Ramos (cell line): ENCODE measurements at regions not wholly inside any gene's neighbourhood (a gene's known extent, or its start where the extent isn't known, plus 50 kb on each side); places are given as distances from the start of the nearest gene placed in this dataset.
"Not testable (repeated sequence)": the region's sequence is repeated elsewhere in the genome, so short reads cannot be mapped to it uniquely, and the experiment has no call there.

Experiments used
- in situ Hi-C: fragments of 300-500 bp; cut with MboI; formaldehyde crosslinking; loops from one replicate; pipeline ENCODE4 v1.14.3; 2022; ENCODE audit warnings: low sequenced_read_pairs; ENCODE audit not compliant: unreplicated experiment

DNA sequence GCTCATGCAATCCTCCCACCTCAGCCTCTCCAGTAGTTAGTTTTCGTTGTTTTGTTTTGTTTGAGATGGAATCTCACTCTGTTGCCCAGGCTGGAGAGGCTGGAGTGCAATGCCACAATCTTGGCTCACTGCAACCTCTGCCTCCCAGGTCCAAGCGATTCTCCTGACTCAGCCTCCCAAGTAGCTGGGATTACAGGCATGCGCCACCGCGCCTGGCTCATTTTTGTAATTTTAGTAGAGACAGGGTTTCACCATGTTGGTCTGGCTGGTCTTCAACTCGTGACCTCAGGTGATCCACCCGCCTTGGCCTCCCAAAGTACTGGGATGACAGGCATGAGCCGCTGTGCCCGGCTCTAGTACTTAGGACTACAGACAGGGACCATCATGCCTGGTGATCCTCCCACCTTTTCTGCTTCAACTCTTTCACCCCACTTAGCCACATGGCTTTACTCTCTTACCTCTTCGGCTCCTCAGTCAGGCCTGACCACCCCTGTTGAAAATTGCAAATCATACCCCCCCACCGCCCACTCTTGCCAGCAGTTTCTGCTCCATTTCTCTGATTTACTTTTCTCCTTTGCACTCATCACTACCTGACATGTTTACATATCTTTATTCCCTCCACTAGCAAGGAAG lies 157.1 kb upstream of the GRK3 start:
- in situ Hi-C loops, result no loop called here

DNA sequence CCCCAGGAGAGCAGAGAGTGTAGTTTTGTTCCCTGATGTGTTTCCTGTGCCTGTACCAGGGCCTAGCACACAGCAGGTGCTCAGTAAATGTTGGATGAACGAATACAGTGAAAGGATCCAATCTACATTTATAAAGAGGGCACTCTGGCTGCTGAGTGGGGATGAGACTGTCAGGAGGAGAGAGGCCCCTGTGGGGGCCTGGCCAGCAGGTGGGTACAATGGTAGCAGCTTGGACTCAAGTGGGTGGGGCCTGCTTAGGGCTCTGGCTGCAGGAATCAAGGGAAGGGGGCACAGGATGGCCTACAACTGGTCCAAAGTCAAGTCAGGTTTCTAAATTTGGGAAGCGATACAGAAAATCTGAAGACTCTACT lies 156.6 kb upstream of the GRK3 start:
- in situ Hi-C loops, result no loop called here

DNA sequence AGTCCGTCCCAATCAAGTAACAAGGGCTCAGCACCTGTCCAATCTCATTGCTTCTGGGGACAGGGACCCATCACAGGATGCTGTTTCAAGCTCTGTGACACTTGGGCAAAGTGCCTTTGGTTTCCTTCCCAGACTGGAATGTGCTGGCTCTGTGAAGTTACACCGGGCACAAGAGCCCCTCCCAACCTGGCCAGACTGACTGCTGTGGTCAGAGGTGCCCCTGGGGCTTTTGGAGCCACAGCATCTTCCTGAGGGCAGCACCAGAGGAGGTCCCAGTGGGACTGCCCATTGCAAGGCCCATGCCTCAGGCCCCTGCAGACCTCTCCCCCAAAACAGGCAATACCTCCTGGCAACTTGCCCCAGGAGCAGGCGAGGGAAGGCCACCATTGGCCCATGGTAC lies 155.2 kb upstream of the GRK3 start:
- in situ Hi-C loops, result no loop called here

DNA sequence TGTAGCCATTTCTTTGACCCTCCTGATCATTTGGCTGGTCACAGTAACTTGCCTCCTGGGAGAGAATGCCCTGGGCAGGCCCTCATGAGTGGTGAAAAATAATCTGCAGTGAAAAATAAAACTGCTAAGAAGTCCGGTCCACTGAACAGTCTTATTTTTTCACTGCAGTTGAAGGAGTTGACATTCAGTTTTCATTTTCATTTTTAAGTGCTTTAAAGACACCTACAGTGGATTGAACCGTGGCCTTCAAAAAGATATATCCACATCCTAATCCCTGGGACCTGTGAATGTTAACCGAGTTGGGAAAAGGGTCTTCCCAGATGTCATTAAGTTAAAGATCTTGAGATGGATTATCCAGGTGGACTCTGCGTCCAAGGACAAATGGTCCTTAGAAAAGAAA lies 153.6 kb upstream of the GRK3 start:
- in situ Hi-C loops, result no loop called here

DNA sequence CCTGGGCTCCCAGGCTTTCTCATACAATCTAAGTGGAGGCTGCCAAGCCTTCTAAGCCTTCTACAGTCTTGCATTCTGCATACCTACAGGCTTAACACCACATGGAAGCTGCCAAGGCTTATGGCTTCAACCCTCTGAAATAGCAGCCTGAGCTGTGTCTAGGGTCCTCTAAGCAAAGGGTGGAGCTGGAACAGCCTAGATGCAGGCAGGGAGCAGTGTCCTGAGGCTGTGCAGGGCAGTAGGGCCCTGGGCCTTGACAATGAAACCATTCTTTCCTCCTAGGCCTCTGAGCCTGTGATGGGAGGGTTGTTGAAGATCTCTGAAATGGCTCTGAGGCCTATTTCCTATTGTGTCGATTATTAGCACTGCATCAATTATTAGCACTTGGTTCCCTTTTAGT lies 150.9 kb upstream of the GRK3 start:
- in situ Hi-C loops, result no loop called here

DNA sequence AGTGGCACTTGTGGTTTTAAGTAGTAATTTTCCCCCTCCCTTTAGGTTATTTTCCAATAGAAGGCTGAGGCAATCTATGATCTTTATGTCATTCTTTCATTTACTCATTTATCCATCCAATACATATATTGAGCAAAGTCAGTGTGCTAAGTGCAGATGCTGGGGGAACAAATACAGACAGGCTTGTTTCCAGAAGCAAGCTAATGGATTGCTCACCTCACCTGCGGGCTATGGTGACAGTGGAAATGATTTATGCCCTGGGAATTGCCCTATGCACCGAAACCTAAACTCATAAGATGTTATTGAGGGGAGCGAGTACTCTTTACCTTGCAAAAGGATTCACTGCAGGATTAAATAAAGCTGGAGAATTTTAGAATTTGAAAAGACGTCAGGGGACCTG lies 148.7 kb upstream of the GRK3 start:
- in situ Hi-C loops, result not testable (repeated sequence)

DNA sequence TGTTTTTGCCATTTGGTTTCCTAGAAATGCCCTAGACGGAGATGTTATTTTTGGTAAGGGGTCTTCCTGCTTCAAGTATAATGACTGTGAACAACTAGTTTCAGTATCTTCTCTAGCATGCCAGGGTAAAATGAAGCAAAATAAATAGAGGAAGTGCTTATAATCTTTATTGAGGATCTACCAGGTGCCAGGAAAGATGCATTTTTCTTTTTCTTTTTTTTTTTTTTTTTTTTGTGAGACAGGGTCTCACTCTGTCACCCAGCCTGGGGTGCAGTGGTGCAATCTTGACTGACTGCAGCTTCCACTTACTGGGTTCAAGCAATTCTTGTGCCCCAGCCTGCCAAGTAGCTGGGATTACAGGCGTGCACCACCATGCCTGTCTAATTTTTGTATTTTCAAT lies 146.6 kb upstream of the GRK3 start:
- in situ Hi-C loops, result not testable (repeated sequence)

DNA sequence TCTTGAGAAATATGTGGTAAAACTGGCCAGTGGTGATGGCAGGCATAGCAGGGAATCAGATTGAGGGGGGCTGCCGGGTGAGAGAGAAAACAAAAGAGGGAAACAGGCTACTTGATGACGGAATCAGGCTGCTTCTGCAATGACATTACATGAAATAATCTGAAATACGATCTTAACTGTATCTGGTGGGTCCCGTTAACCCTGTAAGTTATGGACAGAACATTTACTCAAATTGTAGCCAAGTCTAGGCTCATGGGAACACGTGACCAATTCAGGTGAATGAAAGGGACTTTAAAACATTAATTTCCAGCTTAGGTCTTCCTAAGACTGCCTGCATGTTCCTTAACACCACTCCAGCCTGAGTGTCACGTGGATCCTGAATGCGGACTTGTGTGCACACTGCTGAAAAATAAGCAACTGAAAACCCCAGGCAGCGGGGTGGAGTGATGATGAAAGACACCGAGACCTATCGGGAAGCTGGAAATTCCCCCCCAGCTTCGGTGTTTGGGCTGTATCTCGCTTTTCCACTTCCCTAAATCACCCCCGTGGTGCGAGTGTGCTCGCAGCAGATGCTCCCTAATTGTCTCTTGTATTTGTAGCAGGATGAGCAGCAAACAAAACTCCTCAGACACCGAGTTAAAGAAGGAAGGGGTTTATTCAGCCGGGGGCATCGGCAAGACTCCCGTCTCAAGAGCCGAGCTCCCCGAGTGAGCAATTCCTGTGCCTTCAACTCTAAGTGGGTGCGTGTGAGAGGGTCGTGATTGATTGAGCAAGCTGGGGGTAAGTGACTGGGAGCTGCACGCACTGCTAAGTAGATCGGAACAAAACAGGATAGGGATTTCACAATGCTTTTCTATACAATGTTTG lies 145.0 kb upstream of the GRK3 start:
- in situ Hi-C loops, result no loop called here

DNA sequence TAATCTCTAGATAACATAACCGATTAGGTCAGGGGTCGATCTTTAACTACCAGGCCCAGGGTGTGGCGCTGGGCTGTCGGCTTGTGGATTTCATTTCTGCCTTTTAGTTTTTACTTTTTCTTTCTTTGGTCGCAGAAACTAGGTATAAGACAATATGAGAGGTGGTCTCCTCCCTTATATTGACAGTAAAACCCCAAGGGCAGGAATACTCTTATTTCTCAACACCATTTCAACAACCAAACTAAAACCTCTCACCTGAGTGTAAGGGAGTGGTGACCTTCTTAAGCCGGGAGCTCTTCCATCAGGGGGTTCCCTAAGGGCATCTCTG lies 144.4 kb upstream of the GRK3 start:
- in situ Hi-C loops, result not testable (repeated sequence)

DNA sequence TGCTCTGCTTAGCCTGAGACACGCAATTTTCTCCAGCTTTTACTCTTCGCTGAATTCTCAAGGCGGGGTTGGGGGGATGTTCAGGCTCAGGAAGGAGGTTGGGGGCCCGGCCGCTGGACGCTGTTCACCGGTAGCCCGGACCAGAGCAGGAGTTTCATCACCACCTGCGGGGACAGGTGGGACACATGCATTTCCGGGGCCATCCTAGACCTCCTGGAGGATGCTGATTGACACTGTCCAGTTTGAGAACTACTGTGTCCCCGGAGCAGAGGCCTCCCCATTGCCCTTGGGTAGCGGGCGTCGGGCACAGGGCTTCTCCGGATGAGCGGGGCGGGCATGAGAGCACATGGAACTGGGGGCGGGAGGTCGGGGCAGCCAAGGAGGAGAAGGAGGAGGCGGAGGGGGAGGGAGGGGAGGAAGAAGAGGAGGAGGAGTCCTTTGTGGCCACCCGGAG lies 144.0 kb upstream of the GRK3 start:
- in situ Hi-C loops, result no loop called here

DNA sequence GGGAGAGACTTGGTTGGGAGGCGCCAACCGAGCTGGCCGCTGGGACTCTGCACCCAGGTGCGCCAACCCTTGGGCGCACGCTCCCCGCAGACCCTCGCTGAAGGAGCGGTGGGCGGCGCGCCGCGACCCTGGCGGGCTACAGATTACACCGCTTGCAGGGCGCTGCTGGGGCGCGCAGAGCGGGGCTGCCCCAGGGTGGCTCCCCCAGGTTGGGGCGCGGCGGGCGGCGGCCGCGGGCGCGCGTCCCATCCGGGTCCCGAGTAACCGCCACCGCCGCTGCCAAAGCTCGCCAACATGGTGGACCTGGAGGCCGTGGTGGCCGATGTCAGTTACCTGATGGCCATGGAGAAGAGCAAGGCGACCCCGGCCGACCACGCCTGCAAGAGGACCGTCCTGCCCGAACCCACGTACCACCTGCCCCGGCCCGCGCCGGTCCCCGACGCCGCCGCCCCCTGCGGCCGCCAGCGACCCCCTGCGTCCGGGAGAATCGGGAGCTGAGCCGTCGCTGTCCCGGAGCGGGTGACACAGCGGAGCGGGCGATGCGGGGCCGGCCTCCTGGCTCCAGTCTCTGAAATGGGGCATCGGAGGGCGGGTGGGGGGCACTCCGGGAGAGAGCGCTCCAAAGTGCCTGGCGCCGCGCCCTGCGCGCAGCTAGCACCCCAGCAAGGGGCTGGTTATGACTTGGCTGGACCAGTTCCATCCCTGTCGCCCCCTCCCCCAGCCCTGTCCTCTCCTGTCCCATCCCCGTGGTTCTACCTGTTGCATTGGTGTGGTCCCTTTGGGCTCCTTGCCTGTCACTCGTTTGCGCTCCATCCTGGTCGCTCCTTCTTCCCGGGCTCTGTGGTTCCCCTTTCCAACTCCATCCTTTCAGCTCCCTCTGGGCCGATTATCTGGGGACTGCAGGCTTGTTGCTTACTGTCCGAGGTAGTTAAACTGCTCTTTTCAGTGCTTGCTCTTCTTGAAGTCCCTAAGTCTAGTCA lies 143.3 kb upstream of the GRK3 start:
- in situ Hi-C loops, result no loop called here

DNA sequence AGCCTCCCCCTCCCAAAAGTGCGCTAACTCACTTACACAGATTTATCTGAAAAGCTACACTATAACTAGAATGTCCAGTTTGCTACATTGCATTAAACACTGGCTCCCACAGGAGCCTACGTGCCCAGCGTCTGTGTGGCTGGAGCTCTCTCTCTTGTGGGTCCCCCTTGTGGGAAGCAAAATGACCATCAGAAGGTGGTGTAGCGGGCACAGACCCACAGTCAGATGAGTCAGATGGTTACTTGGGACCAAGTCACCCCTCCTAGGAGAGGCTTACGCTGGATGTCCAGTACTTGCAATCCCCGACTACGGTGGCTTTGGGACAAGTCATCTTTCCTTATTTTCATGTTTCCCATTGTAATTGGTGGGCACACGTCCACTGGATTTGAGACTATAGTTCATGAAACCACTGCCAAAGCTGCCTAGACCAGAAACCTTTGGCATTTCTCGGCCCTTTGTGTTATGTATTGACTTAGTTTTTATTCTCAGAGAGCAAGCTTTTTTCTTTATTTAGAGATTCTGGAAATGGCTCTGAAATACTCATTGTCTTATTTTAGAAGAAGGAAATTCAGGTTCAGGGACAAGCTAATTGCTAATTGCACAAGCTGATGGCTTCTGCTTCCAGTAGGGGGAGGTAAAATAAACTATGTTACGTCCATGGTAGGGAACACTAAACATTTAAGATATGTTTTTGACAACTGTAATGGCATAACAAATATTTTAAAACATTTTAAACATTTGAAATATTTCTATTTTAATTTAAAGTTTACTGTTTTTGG lies 137.8 kb upstream of the GRK3 start:
- in situ Hi-C loops, result not testable (repeated sequence)

DNA sequence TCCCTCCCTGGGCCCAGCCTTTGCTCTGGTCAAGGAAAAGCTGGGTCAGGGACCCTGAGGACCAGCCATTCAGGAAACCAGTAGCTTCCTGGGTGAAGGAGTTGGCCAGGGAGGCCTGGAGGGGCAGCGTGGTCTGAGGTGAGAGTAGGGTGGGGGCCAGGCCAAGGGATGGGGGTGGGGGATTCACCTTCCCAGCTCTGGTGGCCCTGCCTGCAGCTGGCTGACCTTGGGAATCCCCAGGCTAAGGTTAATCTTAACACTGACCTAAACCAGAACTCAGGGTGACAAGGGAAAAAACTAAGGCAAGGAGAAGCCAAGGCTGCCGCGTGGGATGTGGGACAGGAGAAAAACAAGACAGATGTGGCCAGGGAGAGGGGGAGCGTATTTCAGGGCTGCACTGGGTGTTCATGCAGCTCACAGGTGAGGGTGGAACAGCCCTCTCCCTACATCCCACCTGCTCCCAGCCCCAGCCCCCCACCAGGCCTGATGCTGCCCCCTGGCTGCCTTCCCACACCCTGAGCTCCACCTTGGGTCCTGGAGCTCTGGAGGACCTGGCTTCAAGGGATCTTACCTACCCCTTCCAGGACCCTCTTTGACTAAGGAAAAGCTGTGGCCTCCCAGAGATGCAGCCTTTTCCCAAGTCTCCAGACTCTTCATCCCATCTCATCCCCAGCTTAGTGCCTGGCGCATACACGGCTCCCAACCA lies 132.7 kb upstream of the GRK3 start:
- in situ Hi-C loops, result loop anchor here (10.0 kb wide), 1 partner anchor 1837 kb away; no protein-coding TSS in a partner anchor

DNA sequence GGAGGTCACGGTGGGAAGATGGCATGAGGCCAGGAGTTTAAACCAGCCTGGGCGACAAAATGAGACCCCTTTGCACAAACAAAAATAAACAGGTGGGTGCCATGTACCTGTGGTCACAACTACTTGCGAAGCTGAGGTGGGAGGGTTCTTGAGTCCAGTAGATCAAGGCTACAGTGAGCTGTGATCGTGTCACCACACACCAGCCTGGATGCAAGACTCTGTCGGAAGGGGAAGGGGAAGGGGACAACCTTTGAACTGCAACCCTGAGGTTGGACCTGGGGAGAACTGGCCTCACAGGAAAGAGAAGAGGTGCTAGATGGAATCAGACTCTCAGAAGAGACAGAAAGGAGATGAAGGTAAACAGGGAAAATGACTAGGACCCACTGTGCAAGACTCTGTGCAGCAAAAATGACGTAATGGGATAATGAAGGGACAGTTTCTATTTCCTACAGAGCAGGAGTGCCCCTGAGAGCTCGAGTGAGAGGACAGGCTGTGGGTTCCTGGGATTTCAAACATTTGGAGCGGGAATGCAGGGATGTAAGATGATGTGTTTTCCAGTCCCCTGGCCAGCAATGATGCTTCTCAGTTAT lies 131.0 kb upstream of the GRK3 start:
- in situ Hi-C loops, result loop anchor here (10.0 kb wide), 1 partner anchor 1839 kb away; no protein-coding TSS in a partner anchor

DNA sequence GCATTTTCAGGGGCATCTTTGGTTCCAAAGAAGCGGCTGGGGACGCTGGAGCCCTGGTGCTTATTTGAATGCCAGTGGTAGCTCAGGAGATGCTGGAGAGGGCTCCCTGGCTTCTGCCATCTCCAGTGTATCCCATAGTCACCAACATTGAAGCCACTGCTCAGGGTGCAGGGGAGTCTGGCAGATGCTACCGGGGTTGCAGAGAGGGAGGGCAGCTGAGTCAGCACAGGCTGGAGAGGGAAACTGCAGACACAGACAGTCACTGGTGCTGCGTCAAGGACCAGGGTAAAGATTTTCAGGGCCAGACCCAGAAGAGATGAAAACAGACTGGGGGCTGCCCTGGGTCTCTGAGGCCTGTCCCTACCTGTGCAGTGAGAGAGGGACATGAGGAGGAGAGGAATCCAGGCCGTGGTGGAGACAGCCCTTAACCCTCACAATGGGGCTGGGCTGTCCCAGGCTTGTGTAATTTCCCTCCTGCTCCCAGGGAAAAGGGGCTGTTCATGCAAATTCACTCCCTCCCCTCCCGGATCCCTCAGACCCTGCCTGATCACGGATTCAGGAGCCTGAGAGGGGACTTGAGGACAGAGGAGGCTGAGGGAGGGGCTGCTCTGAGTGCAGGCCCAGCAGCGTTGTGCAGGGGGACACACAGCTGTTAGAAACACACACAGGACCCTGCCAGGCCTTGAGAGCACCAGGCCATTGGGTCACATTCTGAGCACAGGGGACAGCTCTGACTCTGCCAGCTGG lies 126.9 kb upstream of the GRK3 start:
- in situ Hi-C loops, result loop anchor here (10.0 kb wide), 1 partner anchor 1843 kb away; no protein-coding TSS in a partner anchor

DNA sequence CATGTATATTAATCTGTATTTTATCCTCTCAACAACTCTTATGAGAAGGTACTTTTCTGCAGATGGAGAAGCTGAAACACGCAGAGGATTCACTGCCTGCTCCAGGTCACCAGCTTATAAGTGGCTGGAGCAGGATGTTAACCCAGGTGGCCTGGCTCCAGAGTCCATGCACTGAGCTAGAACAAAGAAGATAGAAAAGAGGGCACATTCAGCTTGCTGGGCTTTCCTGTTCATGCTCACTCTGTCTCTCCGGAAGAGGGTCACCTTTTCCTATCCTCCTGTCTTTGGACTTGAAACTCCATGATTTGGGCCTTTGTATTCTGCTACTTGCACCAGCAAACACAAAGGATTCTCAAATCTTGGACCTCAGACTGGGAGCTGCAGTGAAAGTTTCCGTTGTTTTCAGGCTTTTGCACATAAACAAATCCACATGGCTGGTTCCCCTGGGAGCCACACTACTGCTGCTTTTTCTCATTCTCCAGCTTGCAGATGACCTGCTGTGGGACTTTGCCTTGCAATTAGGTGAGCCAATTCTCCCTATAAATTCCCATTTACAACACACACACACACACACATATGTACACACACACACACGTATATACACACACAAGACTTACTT lies 117.3 kb upstream of the GRK3 start:
- in situ Hi-C loops, result loop anchor here (5.0 kb wide), 1 partner anchor 85 kb away; no protein-coding TSS in a partner anchor

DNA sequence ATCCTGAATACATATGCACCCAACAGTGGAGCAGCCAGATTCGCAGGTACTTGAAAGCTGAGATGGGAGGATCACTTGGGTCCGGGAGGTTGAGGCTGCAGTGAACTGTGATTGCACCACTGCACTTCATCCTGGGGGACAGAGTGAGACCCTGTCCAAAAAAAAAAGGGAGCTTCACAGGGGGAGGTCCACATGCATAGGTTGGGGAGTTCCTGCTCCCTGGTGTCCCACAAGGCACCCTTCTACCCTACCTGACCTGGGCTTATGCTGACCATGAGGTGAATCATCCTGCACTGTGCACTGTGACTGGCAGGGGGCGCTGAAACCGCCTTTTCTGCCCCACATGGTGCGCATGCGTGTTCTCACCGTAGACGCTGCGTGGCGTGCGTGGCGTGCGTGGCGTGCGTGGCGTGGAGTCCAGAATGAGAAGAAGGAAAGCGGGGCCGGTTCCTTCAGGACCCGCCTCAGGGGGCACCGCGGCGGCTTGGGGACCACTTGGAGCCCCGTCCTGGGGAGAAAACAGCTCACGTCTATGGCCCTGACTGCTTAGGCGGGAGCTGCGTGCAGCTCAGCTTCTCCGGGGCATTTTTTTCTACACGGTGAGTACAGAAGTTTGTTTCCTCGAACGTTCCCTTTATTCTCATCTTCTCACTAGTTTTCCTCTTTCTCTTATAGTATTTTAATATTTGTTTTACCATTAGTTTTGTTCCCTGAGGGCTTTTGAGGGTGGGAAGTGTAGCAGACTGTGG lies 116.6 kb upstream of the GRK3 start:
- in situ Hi-C loops, result loop anchor here (5.0 kb wide), 1 partner anchor 86 kb away; no protein-coding TSS in a partner anchor
